ENCODE measurements at regions not wholly inside any gene's neighbourhood (a gene's known extent, or its start where the extent isn't known, plus 50 kb on each side); places are given as distances from the start of the nearest gene placed in this dataset.

- FAIRE-seq, result no peak
- TF ChIP-seq POU2F2 (IDR thresholded peaks at IDR 0.05; ENCODE audit: low read depth, low read length) (no peak), POLR2A (IDR thresholded peaks at IDR 0.05; ENCODE audit: low read depth, low read length) (no peak), TAF1 (IDR thresholded peaks at IDR 0.05; ENCODE audit: low read depth, low read length) (no peak), POLR2AphosphoS5 (IDR thresholded peaks at IDR 0.05; ENCODE audit: low read depth, low read length) (no peak), SPI1 (IDR thresholded peaks at IDR 0.05; ENCODE audit: low read depth, low read length) (no peak), PAX5 (IDR thresholded peaks at IDR 0.05; ENCODE audit: insufficient read depth, low read length, severe bottlenecking) (no peak)
- DNase-seq (ENCODE audit: insufficient read length, low spot score), result no peak
Observed at GRCh38 chr3:11089931-11090330, 64.4 kb upstream of the HRH1 start.

GRCh38 chr3:11090551-11090950, 63.7 kb upstream of the HRH1 start:
- FAIRE-seq (no peak), DNase-seq (ENCODE audit: insufficient read length, low spot score) (no peak)
- TF ChIP-seq POLR2AphosphoS5 (IDR thresholded peaks at IDR 0.05; ENCODE audit: low read depth, low read length) (no peak), POU2F2 (IDR thresholded peaks at IDR 0.05; ENCODE audit: low read depth, low read length) (no peak)

- DNase-seq (ENCODE audit: insufficient read length, low spot score) (no peak), FAIRE-seq (no peak)
- TF ChIP-seq POLR2A (IDR thresholded peaks at IDR 0.05; ENCODE audit: low read depth, low read length) (no peak), POLR2AphosphoS5 (IDR thresholded peaks at IDR 0.05; ENCODE audit: low read depth, low read length) (no peak), SPI1 (IDR thresholded peaks at IDR 0.05; ENCODE audit: low read depth, low read length) (no peak), POU2F2 (IDR thresholded peaks at IDR 0.05; ENCODE audit: low read depth, low read length) (no peak), TAF1 (IDR thresholded peaks at IDR 0.05; ENCODE audit: low read depth, low read length) (no peak), PAX5 (IDR thresholded peaks at IDR 0.05; ENCODE audit: insufficient read depth, low read length, severe bottlenecking) (no peak)
Observed at GRCh38 chr3:11091088-11091590, 63.2 kb upstream of the HRH1 start.

- FAIRE-seq (no peak), DNase-seq (ENCODE audit: insufficient read length, low spot score) (no peak)
- TF ChIP-seq POU2F2 (IDR thresholded peaks at IDR 0.05; ENCODE audit: low read depth, low read length) (no peak), TAF1 (IDR thresholded peaks at IDR 0.05; ENCODE audit: low read depth, low read length) (no peak), SPI1 (IDR thresholded peaks at IDR 0.05; ENCODE audit: low read depth, low read length) (no peak), PAX5 (IDR thresholded peaks at IDR 0.05; ENCODE audit: insufficient read depth, low read length, severe bottlenecking) (no peak), POLR2AphosphoS5 (IDR thresholded peaks at IDR 0.05; ENCODE audit: low read depth, low read length) (no peak), POLR2A (IDR thresholded peaks at IDR 0.05; ENCODE audit: low read depth, low read length) (no peak)
Observed at GRCh38 chr3:11091791-11092190, 62.5 kb upstream of the HRH1 start.

GRCh38 chr3:11093823-11094340, 60.4 kb upstream of the HRH1 start:
- no peak for DNase-seq (ENCODE audit: insufficient read length, low spot score)
- no peak for FAIRE-seq
- TF ChIP-seq PAX5 (IDR thresholded peaks at IDR 0.05; ENCODE audit: insufficient read depth, low read length, severe bottlenecking), result no peak
- TF ChIP-seq TAF1 (IDR thresholded peaks at IDR 0.05; ENCODE audit: low read depth, low read length), result no peak
- TF ChIP-seq SPI1 (IDR thresholded peaks at IDR 0.05; ENCODE audit: low read depth, low read length), result no peak
- TF ChIP-seq POLR2A (IDR thresholded peaks at IDR 0.05; ENCODE audit: low read depth, low read length), result no peak

GRCh38 chr3:11095932-11096265, 58.4 kb upstream of the HRH1 start:
- no peak for FAIRE-seq
- TF ChIP-seq POLR2AphosphoS5 (IDR thresholded peaks at IDR 0.05; ENCODE audit: low read depth, low read length) (no peak), POLR2A (IDR thresholded peaks at IDR 0.05; ENCODE audit: low read depth, low read length) (no peak), TAF1 (IDR thresholded peaks at IDR 0.05; ENCODE audit: low read depth, low read length) (no peak), PAX5 (IDR thresholded peaks at IDR 0.05; ENCODE audit: insufficient read depth, low read length, severe bottlenecking) (no peak), SPI1 (IDR thresholded peaks at IDR 0.05; ENCODE audit: low read depth, low read length) (no peak), POU2F2 (IDR thresholded peaks at IDR 0.05; ENCODE audit: low read depth, low read length) (no peak)
- no peak for DNase-seq (ENCODE audit: insufficient read length, low spot score)

- FAIRE-seq (no peak), DNase-seq (ENCODE audit: insufficient read length, low spot score) (peak; percentile 32)
- TF ChIP-seq SPI1 (IDR thresholded peaks at IDR 0.05; ENCODE audit: low read depth, low read length) (no peak), POLR2AphosphoS5 (IDR thresholded peaks at IDR 0.05; ENCODE audit: low read depth, low read length) (no peak), POU2F2 (IDR thresholded peaks at IDR 0.05; ENCODE audit: low read depth, low read length) (no peak), TAF1 (IDR thresholded peaks at IDR 0.05; ENCODE audit: low read depth, low read length) (no peak), POLR2A (IDR thresholded peaks at IDR 0.05; ENCODE audit: low read depth, low read length) (no peak), PAX5 (IDR thresholded peaks at IDR 0.05; ENCODE audit: insufficient read depth, low read length, severe bottlenecking) (no peak)
Observed at GRCh38 chr3:11096266-11097139, 57.8 kb upstream of the HRH1 start.

- DNase-seq (ENCODE audit: insufficient read length, low spot score) (no peak), FAIRE-seq (no peak)
- TF ChIP-seq POLR2AphosphoS5 (IDR thresholded peaks at IDR 0.05; ENCODE audit: low read depth, low read length) (no peak), SPI1 (IDR thresholded peaks at IDR 0.05; ENCODE audit: low read depth, low read length) (no peak), POU2F2 (IDR thresholded peaks at IDR 0.05; ENCODE audit: low read depth, low read length) (no peak), PAX5 (IDR thresholded peaks at IDR 0.05; ENCODE audit: insufficient read depth, low read length, severe bottlenecking) (no peak), POLR2A (IDR thresholded peaks at IDR 0.05; ENCODE audit: low read depth, low read length) (no peak), TAF1 (IDR thresholded peaks at IDR 0.05; ENCODE audit: low read depth, low read length) (no peak)
Observed at GRCh38 chr3:11099306-11099705, 55.0 kb upstream of the HRH1 start.
